ENCODE measurements at regions not wholly inside any gene's neighbourhood (a gene's known extent, or its start where the extent isn't known, plus 50 kb on each side); places are given as distances from the start of the nearest gene placed in this dataset.

DNA sequence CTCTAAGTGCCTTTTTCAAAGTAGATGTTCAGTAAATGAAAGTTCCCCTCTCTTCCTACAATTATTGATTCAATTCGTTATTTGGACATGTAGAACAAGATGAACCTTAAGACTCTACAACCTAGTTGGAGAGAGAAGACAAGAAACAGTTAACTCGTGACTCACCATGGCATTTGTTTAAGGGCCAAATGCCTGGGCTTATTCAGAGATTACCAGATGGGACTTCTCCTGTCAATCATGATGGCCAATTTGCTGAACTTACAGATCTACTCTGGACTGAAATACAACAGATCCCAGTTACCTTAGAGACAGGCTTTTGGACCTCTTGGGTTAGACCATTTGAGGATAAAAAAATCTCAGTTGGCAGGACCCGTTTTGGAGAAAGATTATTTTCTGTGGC, 93.5 kb downstream of the C1orf94 start:
- TF ChIP-seq, protein P1, sequence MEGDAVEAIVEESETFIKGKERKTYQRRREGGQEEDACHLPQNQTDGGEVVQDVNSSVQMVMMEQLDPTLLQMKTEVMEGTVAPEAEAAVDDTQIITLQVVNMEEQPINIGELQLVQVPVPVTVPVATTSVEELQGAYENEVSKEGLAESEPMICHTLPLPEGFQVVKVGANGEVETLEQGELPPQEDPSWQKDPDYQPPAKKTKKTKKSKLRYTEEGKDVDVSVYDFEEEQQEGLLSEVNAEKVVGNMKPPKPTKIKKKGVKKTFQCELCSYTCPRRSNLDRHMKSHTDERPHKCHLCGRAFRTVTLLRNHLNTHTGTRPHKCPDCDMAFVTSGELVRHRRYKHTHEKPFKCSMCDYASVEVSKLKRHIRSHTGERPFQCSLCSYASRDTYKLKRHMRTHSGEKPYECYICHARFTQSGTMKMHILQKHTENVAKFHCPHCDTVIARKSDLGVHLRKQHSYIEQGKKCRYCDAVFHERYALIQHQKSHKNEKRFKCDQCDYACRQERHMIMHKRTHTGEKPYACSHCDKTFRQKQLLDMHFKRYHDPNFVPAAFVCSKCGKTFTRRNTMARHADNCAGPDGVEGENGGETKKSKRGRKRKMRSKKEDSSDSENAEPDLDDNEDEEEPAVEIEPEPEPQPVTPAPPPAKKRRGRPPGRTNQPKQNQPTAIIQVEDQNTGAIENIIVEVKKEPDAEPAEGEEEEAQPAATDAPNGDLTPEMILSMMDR (conservative IDR thresholded peaks at IDR 0.05) = no peak
- no peak overlapping the region for H3K27ac ChIP-seq

DNA sequence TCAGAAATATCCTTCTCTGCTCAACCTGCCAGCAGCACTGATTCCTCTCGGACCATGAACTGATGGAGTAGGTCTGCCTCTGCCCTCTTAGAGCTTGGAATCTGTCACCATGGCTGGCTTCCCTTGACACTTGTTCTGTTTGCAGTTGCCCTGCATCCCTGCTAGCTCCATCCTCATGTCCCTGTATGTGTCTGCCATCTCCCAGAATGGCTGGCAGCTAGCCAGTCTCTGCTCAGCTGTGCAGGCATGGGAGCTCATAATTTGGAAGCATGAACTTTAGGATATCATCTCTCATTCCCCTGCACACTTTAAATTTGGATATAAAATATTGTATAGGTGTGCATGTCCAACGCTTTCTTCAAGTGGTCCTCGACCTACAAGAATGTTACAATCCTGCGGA, 95.4 kb downstream of the C1orf94 start:
- TF ChIP-seq, protein P1 (conservative IDR thresholded peaks at IDR 0.05) = no peak

DNA sequence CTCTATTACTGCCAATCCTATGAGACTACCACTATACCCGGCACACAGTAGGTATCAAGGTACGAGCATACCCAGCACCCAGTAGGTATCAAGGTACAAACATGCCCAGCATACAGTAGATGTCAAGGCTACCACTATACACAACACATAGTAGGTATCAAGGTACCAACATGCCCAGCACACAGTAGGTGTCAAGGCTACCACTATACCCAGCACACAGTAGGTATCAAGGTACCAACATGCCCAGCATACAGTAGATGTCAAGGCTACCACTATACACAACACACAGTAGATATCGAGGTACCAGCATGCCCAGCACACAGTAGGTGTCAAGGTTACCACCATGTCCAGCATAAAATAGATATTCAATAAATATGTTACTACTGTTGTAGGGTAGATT, 98.4 kb downstream of the C1orf94 start:
- H3K27ac ChIP-seq = no peak overlapping the region
- TF ChIP-seq, protein P1 (conservative IDR thresholded peaks at IDR 0.05) = no peak

More for the DNA sequence above, 95.4 kb downstream of the C1orf94 start:
- H3K27ac ChIP-seq = no peak overlapping the region

DNA sequence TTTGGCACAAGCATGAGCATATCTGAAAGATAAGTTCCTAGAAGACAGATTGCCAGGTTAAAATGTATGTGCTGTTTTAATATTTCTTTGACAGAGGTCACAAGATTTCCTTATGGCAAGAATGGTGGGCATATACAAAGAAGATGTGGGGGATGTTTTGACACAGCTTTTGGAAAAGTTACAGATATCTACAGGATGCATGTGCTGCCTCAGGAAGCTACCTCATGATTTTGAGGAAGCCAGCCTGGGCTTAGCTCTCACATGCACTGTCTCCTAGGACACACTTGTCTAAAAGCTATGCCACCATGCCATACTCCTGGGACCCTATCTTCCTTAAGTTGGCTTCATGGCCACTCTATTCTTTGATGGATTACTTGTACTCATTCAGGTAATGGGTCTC, 99.9 kb downstream of the C1orf94 start:
- TF ChIP-seq, protein P1 (conservative IDR thresholded peaks at IDR 0.05) = no peak
- no peak overlapping the region for H3K27ac ChIP-seq

DNA sequence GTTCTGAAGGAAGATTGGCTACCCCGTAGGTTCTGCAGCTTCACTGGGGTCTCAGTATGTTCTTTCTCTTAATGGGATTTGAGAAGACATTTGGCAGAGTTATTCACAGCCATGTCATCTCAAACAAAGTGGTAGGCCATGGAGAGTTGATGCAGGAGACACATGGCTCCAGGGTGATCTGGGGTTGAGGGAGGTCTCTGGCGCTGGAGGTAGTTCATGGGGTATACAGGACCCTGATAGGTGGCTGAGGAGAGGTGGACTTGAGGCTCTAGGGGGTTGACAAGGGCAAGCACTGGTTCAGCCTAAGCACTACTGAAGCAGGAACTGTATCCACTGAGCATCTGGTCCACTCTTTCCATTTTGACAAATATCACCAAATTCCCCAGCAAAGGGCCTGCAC, 100.4 kb downstream of the C1orf94 start:
- TF ChIP-seq, protein P1 (conservative IDR thresholded peaks at IDR 0.05) = no peak
- no peak overlapping the region for H3K27ac ChIP-seq

DNA sequence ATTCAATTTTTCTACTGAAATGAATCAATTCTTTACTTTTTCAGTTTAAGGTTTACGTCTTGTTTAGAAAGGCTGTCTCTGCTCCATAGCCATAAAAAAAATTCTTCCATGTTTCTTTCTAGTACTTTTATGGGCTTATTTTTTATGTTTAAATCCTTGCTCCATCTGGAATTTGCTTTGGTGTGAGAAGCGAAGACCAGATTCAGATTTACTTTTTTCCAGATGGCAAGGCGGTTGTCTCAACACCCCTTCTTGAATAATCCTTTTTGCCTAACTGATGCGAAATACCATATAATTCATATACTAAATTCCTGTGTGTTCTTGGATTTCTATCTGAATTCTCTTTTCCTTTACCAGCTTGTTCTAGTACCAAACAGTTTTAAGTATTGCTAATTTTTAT, 101.5 kb downstream of the C1orf94 start:
- TF ChIP-seq, protein P1 (conservative IDR thresholded peaks at IDR 0.05) = no peak
- H3K27ac ChIP-seq = no peak overlapping the region

DNA sequence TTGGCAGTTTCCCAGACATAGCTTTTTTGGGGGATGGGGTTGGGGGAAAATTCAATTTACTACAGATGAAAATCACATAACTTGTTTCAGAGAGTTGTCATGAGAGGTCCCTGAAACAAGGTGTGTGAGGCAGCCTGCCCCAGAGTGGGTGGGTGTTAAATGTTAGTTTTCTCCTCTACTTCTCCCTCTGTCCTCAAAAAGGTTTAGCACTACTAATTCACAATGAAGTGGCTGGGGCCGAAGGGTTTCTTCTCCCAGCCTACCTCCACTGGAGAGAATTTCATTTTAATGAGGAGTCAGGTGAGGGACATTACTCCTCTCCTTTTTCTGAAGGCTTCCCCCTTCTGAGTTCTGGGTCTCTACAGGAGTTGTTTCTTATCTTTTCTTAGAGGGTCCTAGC, 103.3 kb downstream of the C1orf94 start:
- TF ChIP-seq, protein P1 (conservative IDR thresholded peaks at IDR 0.05) = no peak
- no peak overlapping the region for H3K27ac ChIP-seq

DNA sequence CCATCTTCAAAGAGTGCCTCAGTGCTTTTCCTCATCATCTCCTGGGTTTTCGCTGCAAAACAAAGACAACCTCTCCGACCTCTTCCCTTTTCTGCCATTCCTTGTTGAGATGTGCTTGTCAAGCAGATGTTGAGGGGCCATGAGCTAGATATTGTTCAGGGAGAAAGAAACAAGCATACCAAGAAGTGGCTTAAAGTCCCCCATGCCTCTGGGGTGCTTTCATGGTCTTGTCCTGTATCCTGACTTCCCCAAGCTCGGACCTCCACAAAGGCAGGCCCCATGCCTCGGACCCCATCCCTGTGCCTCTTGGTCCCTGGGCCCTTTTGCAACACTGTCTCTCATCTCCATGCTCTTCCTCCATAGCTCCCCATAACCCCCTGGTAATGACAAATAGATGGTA, 103.8 kb downstream of the C1orf94 start:
- H3K27ac ChIP-seq = no peak overlapping the region
- TF ChIP-seq, protein P1 (conservative IDR thresholded peaks at IDR 0.05) = no peak

Data from VCaP (cell line).